ENCODE measurements at regions not wholly inside any gene's neighbourhood (a gene's known extent, or its start where the extent isn't known, plus 50 kb on each side); places are given as distances from the start of the nearest gene placed in this dataset.
"Not testable (repeated sequence)": the region's sequence is repeated elsewhere in the genome, so short reads cannot be mapped to it uniquely, and the experiment has no call there.

GRCh38 chr2:131682122-131682944, 154.6 kb downstream of the CCDC74A start:
- Histone ChIP-seq H3K79me2 (ENCODE audit: control insufficient read depth, insufficient read depth, low read length) (peaks cover 14% of the 10 kb centered on the region), H3K27ac (ENCODE audit: control insufficient read depth, insufficient read depth, low read length) (peak overlapping the region; percentile 63), H3K9me1 (ENCODE audit: control insufficient read depth, extremely low read depth, insufficient read depth, low read length) (no peaks in the 10 kb centered on the region), H3K9me3 (ENCODE audit: control insufficient read depth, low read depth, low read length) (no peaks in the 10 kb centered on the region), H2AFZ (ENCODE audit: control insufficient read depth, low read length) (peak overlapping the region; percentile 99), H3K36me3 (ENCODE audit: control insufficient read depth in 2 of 2, extremely low read depth in 1 of 2, insufficient read depth in 2 of 2, low read length in 2 of 2) (no peaks in the 10 kb centered on the region), H4K20me1 (ENCODE audit: control insufficient read depth, extremely low read depth, insufficient read depth, low read length) (no peaks in the 10 kb centered on the region), H3K4me3 (ENCODE audit: control insufficient read depth in 2 of 3, extremely low read depth in 1 of 3, insufficient read depth in 2 of 3, low read depth in 1 of 3, low read length in 3 of 3) (peak overlapping the region; percentile 69 to 85 (median 81)), H3K27me3 (ENCODE audit: control insufficient read depth, extremely low read depth, insufficient read depth, low read length) (no peaks in the 10 kb centered on the region), H3K9ac (ENCODE audit: control insufficient read depth, extremely low read depth, insufficient read depth, low read length) (peak overlapping the region; percentile 67), H3K4me2 (ENCODE audit: control insufficient read depth, extremely low read depth, insufficient read depth, low read depth, low read length) (peak overlapping the region; percentile 61), H3K4me1 (ENCODE audit: control insufficient read depth, extremely low read depth, insufficient read depth, low read length) (peaks cover 23% of the 10 kb centered on the region)
- FAIRE-seq: no peak
- dilution Hi-C loops (cut with MboI; ENCODE audit: extremely low pct_ligation_motif_present, low sequenced_read_pairs): no loop called here
- TF ChIP-seq, protein P1, sequence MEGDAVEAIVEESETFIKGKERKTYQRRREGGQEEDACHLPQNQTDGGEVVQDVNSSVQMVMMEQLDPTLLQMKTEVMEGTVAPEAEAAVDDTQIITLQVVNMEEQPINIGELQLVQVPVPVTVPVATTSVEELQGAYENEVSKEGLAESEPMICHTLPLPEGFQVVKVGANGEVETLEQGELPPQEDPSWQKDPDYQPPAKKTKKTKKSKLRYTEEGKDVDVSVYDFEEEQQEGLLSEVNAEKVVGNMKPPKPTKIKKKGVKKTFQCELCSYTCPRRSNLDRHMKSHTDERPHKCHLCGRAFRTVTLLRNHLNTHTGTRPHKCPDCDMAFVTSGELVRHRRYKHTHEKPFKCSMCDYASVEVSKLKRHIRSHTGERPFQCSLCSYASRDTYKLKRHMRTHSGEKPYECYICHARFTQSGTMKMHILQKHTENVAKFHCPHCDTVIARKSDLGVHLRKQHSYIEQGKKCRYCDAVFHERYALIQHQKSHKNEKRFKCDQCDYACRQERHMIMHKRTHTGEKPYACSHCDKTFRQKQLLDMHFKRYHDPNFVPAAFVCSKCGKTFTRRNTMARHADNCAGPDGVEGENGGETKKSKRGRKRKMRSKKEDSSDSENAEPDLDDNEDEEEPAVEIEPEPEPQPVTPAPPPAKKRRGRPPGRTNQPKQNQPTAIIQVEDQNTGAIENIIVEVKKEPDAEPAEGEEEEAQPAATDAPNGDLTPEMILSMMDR (optimal IDR thresholded peaks at IDR 0.05 in 1 of 3, IDR thresholded peaks at IDR 0.05 in 1 of 3, conservative IDR thresholded peaks at IDR 0.05 in 1 of 3; ENCODE audit: extremely low read depth in 1 of 3, insufficient read depth in 2 of 3, low read length in 3 of 3): peak in 1 of 3 experiments; percentile 18
- no peak for TF ChIP-seq EZH2 (IDR thresholded peaks at IDR 0.05; ENCODE audit: low read length)
- DNase-seq (ENCODE audit: low read depth, low spot score): peak; percentile 21

DNA sequence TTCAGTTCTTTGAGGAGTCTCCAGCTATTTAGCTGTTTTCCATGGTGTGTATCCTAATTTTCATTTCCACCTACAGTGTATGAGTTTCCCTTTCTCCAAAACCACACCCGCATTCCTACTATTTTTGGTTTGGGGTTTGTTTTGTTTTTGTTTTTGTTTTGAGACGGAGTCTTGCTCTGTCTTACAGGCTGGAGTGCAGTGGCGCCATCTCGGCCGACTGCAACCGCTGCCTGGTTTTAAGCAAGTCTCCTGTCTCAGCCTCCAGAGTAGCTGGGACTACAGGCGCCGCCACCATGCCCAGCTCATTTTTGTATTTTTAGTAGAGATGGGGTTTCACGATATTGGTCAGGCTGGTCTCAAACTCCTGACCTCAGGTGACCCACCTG, 155.2 kb downstream of the CCDC74A start:
- H3K79me2 ChIP-seq (ENCODE audit: control insufficient read depth, insufficient read depth, low read length): peaks cover 14% of the 10 kb centered on the region
- H3K9me1 ChIP-seq (ENCODE audit: control insufficient read depth, extremely low read depth, insufficient read depth, low read length); H3K9me3 ChIP-seq (ENCODE audit: control insufficient read depth, low read depth, low read length); DNase-seq (ENCODE audit: low read depth, low spot score); FAIRE-seq; H3K27me3 ChIP-seq (ENCODE audit: control insufficient read depth, extremely low read depth, insufficient read depth, low read length); H4K20me1 ChIP-seq (ENCODE audit: control insufficient read depth, extremely low read depth, insufficient read depth, low read length); H3K36me3 ChIP-seq (ENCODE audit: control insufficient read depth in 2 of 2, extremely low read depth in 1 of 2, insufficient read depth in 2 of 2, low read length in 2 of 2); dilution Hi-C loops (cut with MboI; ENCODE audit: extremely low pct_ligation_motif_present, low sequenced_read_pairs): not testable (repeated sequence)
- peak overlapping the region; percentile 63 for H3K27ac ChIP-seq (ENCODE audit: control insufficient read depth, insufficient read depth, low read length)
- H3K4me3 ChIP-seq (ENCODE audit: control insufficient read depth in 2 of 3, extremely low read depth in 1 of 3, insufficient read depth in 2 of 3, low read depth in 1 of 3, low read length in 3 of 3): peak overlapping the region; percentile 69 to 85 (median 81)
- peak overlapping the region; percentile 61 for H3K4me2 ChIP-seq (ENCODE audit: control insufficient read depth, extremely low read depth, insufficient read depth, low read depth, low read length)
- H3K4me1 ChIP-seq (ENCODE audit: control insufficient read depth, extremely low read depth, insufficient read depth, low read length): peaks cover 23% of the 10 kb centered on the region
- peak overlapping the region; percentile 99 for H2AFZ ChIP-seq (ENCODE audit: control insufficient read depth, low read length)
- peak overlapping the region; percentile 67 for H3K9ac ChIP-seq (ENCODE audit: control insufficient read depth, extremely low read depth, insufficient read depth, low read length)

DNA sequence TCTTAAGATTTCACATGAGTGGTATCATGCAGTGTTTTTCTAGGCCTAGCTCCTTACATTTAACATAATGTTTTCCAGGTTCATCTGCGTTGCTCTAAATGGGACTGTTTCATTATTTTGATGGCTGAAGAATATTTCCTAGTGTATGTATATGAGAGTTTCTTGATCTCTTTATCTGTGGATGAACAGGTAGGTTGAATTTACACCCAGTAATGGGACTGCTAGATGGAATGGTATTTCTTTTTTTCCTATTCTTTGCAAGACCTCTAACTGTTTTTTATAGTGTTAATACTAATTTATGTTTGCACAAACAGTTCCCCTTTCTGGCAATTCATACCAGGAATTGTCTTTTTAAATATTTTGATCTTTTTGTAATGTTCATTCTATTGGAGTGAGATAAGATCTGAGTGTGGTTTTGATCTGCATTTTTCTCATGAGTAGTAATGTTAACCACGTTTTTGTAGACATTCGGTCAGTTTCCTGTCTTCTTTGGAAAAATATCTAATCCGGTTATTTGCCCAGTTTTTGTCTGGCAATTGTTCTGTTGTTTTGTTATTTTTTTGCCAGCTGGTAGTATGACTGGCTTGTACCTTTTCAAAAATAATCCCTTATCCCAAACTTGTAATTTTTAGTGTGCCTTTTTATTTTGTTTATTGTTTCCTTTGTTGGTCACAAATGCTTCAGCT, 157.1 kb downstream of the CCDC74A start:
- Histone ChIP-seq H3K79me2 (ENCODE audit: control insufficient read depth, insufficient read depth, low read length) (peaks cover 14% of the 10 kb centered on the region), H3K4me3 (ENCODE audit: control insufficient read depth in 2 of 3, extremely low read depth in 1 of 3, insufficient read depth in 2 of 3, low read depth in 1 of 3, low read length in 3 of 3) (peak overlapping the region in 1 of 3 experiments; percentile 81), H3K4me1 (ENCODE audit: control insufficient read depth, extremely low read depth, insufficient read depth, low read length) (peaks cover 23% of the 10 kb centered on the region), H3K4me2 (ENCODE audit: control insufficient read depth, extremely low read depth, insufficient read depth, low read depth, low read length) (peak overlapping the region; percentile 56)
- H3K36me3 ChIP-seq (ENCODE audit: control insufficient read depth in 2 of 2, extremely low read depth in 1 of 2, insufficient read depth in 2 of 2, low read length in 2 of 2); dilution Hi-C loops (cut with MboI; ENCODE audit: extremely low pct_ligation_motif_present, low sequenced_read_pairs); DNase-seq (ENCODE audit: low read depth, low spot score); H3K27me3 ChIP-seq (ENCODE audit: control insufficient read depth, extremely low read depth, insufficient read depth, low read length); H3K9me3 ChIP-seq (ENCODE audit: control insufficient read depth, low read depth, low read length); FAIRE-seq; H3K9ac ChIP-seq (ENCODE audit: control insufficient read depth, extremely low read depth, insufficient read depth, low read length); H3K9me1 ChIP-seq (ENCODE audit: control insufficient read depth, extremely low read depth, insufficient read depth, low read length); H3K27ac ChIP-seq (ENCODE audit: control insufficient read depth, insufficient read depth, low read length); H4K20me1 ChIP-seq (ENCODE audit: control insufficient read depth, extremely low read depth, insufficient read depth, low read length); H2AFZ ChIP-seq (ENCODE audit: control insufficient read depth, low read length): not testable (repeated sequence)
